ENCODE measurements at regions not wholly inside any gene's neighbourhood (a gene's known extent, or its start where the extent isn't known, plus 50 kb on each side); places are given as distances from the start of the nearest gene placed in this dataset.

DNA sequence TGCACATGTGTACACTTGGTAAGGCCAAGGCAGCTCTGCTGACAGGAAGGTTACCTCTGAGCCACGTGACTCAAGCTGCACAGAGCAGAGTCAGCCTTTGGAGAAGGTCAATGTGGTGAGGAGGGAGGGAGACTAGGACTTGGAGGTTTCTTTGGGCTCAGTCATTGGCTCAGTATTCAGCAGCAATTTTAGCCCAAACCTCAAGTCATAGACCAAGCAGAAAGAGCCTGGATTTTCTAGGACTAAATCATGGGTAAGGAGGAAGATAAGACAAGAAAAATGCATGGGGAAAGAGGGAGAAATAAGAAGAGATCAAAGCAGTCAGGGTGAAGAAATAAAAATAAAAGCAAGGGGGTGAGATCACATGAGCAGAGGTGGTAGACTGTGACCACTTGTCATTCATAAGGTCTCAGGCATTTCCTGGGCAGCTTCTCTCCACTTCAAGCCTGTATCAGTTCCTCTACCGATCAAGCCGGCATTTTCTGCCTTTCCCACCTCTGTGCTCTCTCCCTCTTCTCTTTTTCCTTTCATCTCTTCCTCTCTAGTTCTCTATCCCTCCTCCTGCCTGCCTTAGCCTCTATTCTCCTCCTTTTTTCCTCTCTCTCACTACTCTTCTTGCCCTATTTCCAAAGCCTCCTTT lies 51.7 kb upstream of the DUSP10 start:
- Histone ChIP-seq H3K27ac (no peak overlapping the region), H3K4me3 (no peak overlapping the region)
- no peak for TF ChIP-seq CTCF (IDR thresholded peaks at IDR 0.05)

GRCh38 chr1:221791846-221792245 lies 50.0 kb upstream of the DUSP10 start:
- no peak overlapping the region for H3K27ac ChIP-seq
- H3K4me3 ChIP-seq, result no peak overlapping the region
- TF ChIP-seq CTCF (IDR thresholded peaks at IDR 0.05), result no peak
- no peak for DNase-seq (ENCODE audit: low spot score)

More for the DNA sequence above, 51.7 kb upstream of the DUSP10 start:
- DNase-seq (ENCODE audit: low spot score), result no peak

Measured in coronary artery (tissue), 2 donors.